Epithelial cell of esophagus (primary cell): ENCODE measurements at regions not wholly inside any gene's neighbourhood (a gene's known extent, or its start where the extent isn't known, plus 50 kb on each side); places are given as distances from the start of the nearest gene placed in this dataset.

Experiments
- DNase-seq: peaks from one replicate; pipeline ENCODE4 v3.0.0; 2010; ENCODE audit warnings: low read depth
- H3K4me3 ChIP-seq: 2 replicates; pipeline ENCODE4 v1.5.1; 2011; ENCODE audit warnings: mild to moderate bottlenecking, low read length, control low read depth
- CTCF ChIP-seq: IDR thresholded peaks from 2 replicates; pipeline ENCODE4 v1.5.1; 2011; ENCODE audit warnings: low read depth, mild to moderate bottlenecking, low read length, control low read depth, inconsistent platforms; ENCODE audit not compliant: insufficient read depth; ENCODE audit errors: missing control alignments

GRCh38 chr9:86997156-86997555 lies 49.9 kb upstream of the GAS1 start:
- DNase-seq = peak; percentile 49
- no peak overlapping the region for H3K4me3 ChIP-seq
- TF ChIP-seq CTCF = peak; percentile 55

GRCh38 chr9:86997951-86998350 lies 50.6 kb upstream of the GAS1 start:
- no peak for TF ChIP-seq CTCF
- no peak overlapping the region for H3K4me3 ChIP-seq
- no peak for DNase-seq

DNA sequence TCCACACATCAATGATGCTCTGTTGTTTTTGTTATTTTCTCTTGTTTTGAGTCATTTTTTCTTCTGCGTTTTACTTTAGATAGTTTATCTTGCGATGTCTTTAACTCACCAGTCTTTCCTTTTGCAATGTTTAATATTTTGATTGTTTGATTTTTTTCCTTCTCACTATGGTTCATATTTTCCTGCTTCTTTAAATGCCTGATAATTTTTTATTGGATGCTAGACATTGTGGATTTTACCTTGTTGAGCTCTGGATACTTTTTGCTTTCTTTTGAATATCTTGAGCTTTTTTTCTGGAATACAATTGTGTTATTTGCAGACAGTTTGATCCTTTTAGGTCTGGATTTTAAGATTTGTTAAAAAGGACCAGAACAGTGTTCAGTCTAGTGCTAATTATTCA lies 55.2 kb upstream of the GAS1 start:
- no peak for DNase-seq
- no peak overlapping the region for H3K4me3 ChIP-seq
- TF ChIP-seq CTCF = no peak

GRCh38 chr9:87004016-87004415 lies 56.7 kb upstream of the GAS1 start:
- peak; percentile 61 for DNase-seq
- TF ChIP-seq CTCF = no peak
- no peak overlapping the region for H3K4me3 ChIP-seq

DNA sequence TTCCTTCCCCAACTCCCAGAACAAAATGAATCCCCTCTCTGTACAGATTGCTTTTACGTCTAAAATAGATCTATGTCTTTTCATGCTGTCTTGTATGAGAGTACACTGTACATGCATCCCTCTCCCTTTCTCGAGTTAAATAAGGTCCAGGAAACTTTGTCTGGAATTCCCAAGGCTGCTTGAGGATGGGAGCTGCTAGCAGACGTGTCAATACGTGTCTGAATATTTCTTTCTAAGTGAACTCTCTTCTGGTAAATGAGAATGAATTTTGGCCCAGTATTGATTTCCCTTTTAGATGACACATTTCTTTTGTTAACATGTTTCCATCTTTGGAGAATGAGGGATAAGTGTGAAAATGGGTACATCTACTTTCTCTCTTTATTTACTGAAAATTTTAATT lies 59.6 kb upstream of the GAS1 start:
- no peak overlapping the region for H3K4me3 ChIP-seq
- no peak for TF ChIP-seq CTCF

DNA sequence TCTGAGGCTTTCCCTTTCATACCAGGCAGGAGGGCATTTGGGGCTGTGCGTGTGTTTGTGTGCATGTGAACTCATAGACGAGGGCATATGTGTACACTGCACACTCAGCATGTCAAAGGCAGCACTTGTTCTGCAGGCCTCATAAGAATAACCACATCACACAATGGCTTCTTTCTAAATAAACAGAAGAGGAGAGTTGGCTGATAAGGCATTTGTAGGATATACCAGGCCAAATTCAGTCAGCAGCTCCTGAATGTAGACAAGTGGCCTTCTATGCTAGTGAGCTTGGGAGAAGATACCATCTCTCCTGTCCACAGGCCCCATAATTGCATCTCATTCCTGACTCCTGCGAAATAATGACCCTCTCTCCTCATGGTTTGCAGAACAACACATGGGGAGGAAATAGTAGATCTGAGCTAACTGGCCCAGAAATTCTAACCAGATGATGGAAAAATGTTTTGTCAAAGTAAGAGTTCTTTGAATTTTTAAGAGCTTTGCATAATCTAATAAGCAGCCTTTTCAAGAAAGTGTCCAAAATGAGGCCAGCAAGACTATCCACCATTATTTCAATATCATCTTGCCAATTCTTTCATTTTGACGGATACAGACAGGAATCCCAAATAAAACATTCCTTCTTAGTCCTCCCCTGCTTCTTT lies 60.5 kb upstream of the GAS1 start:
- DNase-seq = no peak
- TF ChIP-seq CTCF = no peak
- H3K4me3 ChIP-seq = no peak overlapping the region

More for the DNA sequence above, 59.6 kb upstream of the GAS1 start:
- peak; percentile 45 for DNase-seq

DNA sequence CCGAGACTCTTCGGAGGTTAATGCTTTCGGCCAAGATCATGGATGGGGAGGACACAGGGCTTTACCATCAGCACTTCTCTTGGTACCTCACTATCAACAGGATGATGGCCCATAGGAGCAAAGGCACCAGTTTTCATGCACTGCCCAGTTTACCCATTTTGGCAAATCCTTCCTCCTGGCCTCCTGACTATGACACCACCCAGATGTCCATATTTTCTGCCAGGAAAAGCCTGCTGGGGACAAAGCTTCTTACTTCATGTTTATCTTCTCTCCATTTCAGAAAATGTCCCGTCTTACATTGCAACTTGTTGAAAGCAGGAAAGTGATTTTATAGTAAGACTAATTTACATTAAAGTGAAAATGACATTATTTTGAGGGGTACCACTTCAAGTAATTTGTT lies 61.4 kb upstream of the GAS1 start:
- no peak overlapping the region for H3K4me3 ChIP-seq
- TF ChIP-seq CTCF = no peak
- DNase-seq = no peak
